HEK293 (cell line): ENCODE measurements at regions not wholly inside any gene's neighbourhood (a gene's known extent, or its start where the extent isn't known, plus 50 kb on each side); places are given as distances from the start of the nearest gene placed in this dataset.
A peak's percentile ranks its signal among the peaks of the same experiment; 100 is the strongest.

ENCODE experiments used
- CTCF ChIA-PET: fragments of 350-600 bp; formaldehyde crosslinking; extraction: SDS; loops from one replicate; lab custom pipeline; 2021; ENCODE audit warnings: antibody characterized with exemption; lab: Yijun Ruan, JAX
- POLR2A ChIA-PET: fragments of 300-600 bp; formaldehyde crosslinking; extraction: SDS; loops from one replicate; lab custom pipeline; 2020; ENCODE audit warnings: antibody characterized with exemption, inconsistent platforms; lab: Yijun Ruan, JAX
- H3K27ac ChIP-seq: fragments of 200-500 bp; sonication (Bioruptor generic); 2 replicates; pipeline ENCODE4 v1.5.1; 2014; ENCODE audit warnings: low read depth, low read length, control low read depth, inconsistent platforms; ENCODE audit errors: extremely low read depth
- H3K36me3 ChIP-seq, 2 experiments: fragments of 200-500 bp in 1 of 2; sonication (Bioruptor generic) in 1 of 2; 1 replicate in 1 of 2; 2 replicates in 1 of 2; pipeline ENCODE4 v1.5.1; 2014 to 2017; ENCODE audit warnings: inconsistent platforms in 2 of 2, low read length in 2 of 2; ENCODE audit not compliant: control insufficient read depth in 2 of 2, insufficient read depth in 1 of 2
- H3K4me1 ChIP-seq: fragments of 200-500 bp; sonication (Bioruptor generic); 2 replicates; pipeline ENCODE4 v1.5.1; 2014; ENCODE audit warnings: mild to moderate bottlenecking, low read length, inconsistent platforms; ENCODE audit not compliant: control insufficient read depth, insufficient read depth
- H3K4me3 ChIP-seq: 2 replicates; pipeline ENCODE4 v1.5.1; 2011; ENCODE audit warnings: low read depth, mild to moderate bottlenecking, control low read depth, low read length, moderate library complexity
- H3K9me3 ChIP-seq: fragments of 200-500 bp; sonication (Bioruptor generic); 2 replicates; pipeline ENCODE4 v1.5.1; 2014; ENCODE audit warnings: low read depth, low read length, inconsistent platforms; ENCODE audit not compliant: control insufficient read depth, insufficient read depth
- BCL11A ChIP-seq: fragments of 450-650 bp; formaldehyde crosslinking; IDR thresholded peaks from 2 replicates; pipeline ENCODE4 v1.5.1; 2016; ENCODE audit warnings: low read depth, missing biosample characterization, missing genetic modification characterization
- GLI4 ChIP-seq: fragments of 450-650 bp; formaldehyde crosslinking; IDR thresholded peaks from 2 replicates; pipeline ENCODE4 v1.5.1; 2016; ENCODE audit warnings: missing biosample characterization, missing genetic modification characterization
- KLF9 ChIP-seq: fragments of 450-650 bp; formaldehyde crosslinking; IDR thresholded peaks from 2 replicates; pipeline ENCODE4 v1.5.1; 2016; ENCODE audit warnings: missing biosample characterization, missing genetic modification characterization, low read depth
- SP2 ChIP-seq: fragments of 450-650 bp; formaldehyde crosslinking; IDR thresholded peaks from 2 replicates; pipeline ENCODE4 v1.5.1; 2016; ENCODE audit warnings: missing biosample characterization, missing genetic modification characterization
- SP3 ChIP-seq: fragments of 450-650 bp; formaldehyde crosslinking; IDR thresholded peaks from 2 replicates; pipeline ENCODE4 v1.5.1; 2016; ENCODE audit warnings: missing biosample characterization, missing genetic modification characterization
- SP7 ChIP-seq: fragments of 450-650 bp; formaldehyde crosslinking; IDR thresholded peaks from 2 replicates; pipeline ENCODE4 v1.5.1; 2016; ENCODE audit warnings: missing biosample characterization, missing genetic modification characterization
- YY1 ChIP-seq: fragments of 450-650 bp; formaldehyde crosslinking; IDR thresholded peaks from 2 replicates; pipeline ENCODE4 v1.5.1; 2018; ENCODE audit warnings: missing biosample characterization, missing genetic modification characterization
- ZBTB17 ChIP-seq: fragments of 450-650 bp; formaldehyde crosslinking; IDR thresholded peaks from 2 replicates; pipeline ENCODE4 v1.5.1; 2016; ENCODE audit warnings: missing biosample characterization, missing genetic modification characterization
- ZBTB20 ChIP-seq: fragments of 450-650 bp; formaldehyde crosslinking; IDR thresholded peaks from 2 replicates; pipeline ENCODE4 v1.5.1; 2016; ENCODE audit warnings: missing biosample characterization, missing genetic modification characterization
- ZBTB8A ChIP-seq: fragments of 450-650 bp; formaldehyde crosslinking; IDR thresholded peaks from 2 replicates; pipeline ENCODE4 v1.5.1; 2016; ENCODE audit warnings: missing biosample characterization, missing genetic modification characterization
- ZIC2 ChIP-seq: fragments of 450-650 bp; formaldehyde crosslinking; IDR thresholded peaks from 2 replicates; pipeline ENCODE4 v1.5.1; 2016; ENCODE audit warnings: missing biosample characterization, missing genetic modification characterization
- ZNF2 ChIP-seq: fragments of 450-650 bp; formaldehyde crosslinking; IDR thresholded peaks from 2 replicates; pipeline ENCODE4 v1.5.1; 2016; ENCODE audit warnings: missing biosample characterization, missing genetic modification characterization
- ZNF239 ChIP-seq: fragments of 450-650 bp; formaldehyde crosslinking; IDR thresholded peaks from 2 replicates; pipeline ENCODE4 v1.5.1; 2016; ENCODE audit warnings: missing biosample characterization, missing genetic modification characterization
- ZNF266 ChIP-seq: fragments of 450-650 bp; formaldehyde crosslinking; IDR thresholded peaks from 2 replicates; pipeline ENCODE4 v1.5.1; 2016; ENCODE audit warnings: missing biosample characterization, missing genetic modification characterization, low read depth
- ZNF394 ChIP-seq: fragments of 450-650 bp; formaldehyde crosslinking; IDR thresholded peaks from 2 replicates; pipeline ENCODE4 v1.5.1; 2016; ENCODE audit warnings: missing biosample characterization, missing genetic modification characterization, mild to moderate bottlenecking, moderate library complexity, borderline replicate concordance
- ZNF747 ChIP-seq: fragments of 450-650 bp; formaldehyde crosslinking; IDR thresholded peaks from 2 replicates; pipeline ENCODE4 v1.5.1; 2016; ENCODE audit warnings: missing biosample characterization, missing genetic modification characterization
- TF ChIP-seq, protein P1 (sequence below): fragments of 450-650 bp; formaldehyde crosslinking; IDR thresholded peaks from 2 replicates; pipeline ENCODE4 v1.5.1; 2017; ENCODE audit warnings: missing biosample characterization, missing genetic modification characterization
- TF ChIP-seq, protein P2 (sequence below): fragments of 450-650 bp; formaldehyde crosslinking; IDR thresholded peaks from 2 replicates; pipeline ENCODE4 v1.5.1; 2017; ENCODE audit warnings: missing biosample characterization, missing genetic modification characterization
- TF ChIP-seq, protein P3 (sequence below): fragments of 450-650 bp; formaldehyde crosslinking; IDR thresholded peaks from 2 replicates; pipeline ENCODE4 v1.5.1; 2016; ENCODE audit warnings: missing biosample characterization, missing genetic modification characterization, borderline replicate concordance
- TF ChIP-seq, protein P4 (sequence below): fragments of 450-650 bp; formaldehyde crosslinking; IDR thresholded peaks from 2 replicates; pipeline ENCODE4; 2016; ENCODE audit warnings: missing biosample characterization, missing genetic modification characterization
- TF ChIP-seq, protein P5 (sequence below): fragments of 450-650 bp; formaldehyde crosslinking; IDR thresholded peaks from 2 replicates; pipeline ENCODE4 v1.5.1; 2016; ENCODE audit warnings: missing biosample characterization, missing genetic modification characterization, low read depth

DNA sequence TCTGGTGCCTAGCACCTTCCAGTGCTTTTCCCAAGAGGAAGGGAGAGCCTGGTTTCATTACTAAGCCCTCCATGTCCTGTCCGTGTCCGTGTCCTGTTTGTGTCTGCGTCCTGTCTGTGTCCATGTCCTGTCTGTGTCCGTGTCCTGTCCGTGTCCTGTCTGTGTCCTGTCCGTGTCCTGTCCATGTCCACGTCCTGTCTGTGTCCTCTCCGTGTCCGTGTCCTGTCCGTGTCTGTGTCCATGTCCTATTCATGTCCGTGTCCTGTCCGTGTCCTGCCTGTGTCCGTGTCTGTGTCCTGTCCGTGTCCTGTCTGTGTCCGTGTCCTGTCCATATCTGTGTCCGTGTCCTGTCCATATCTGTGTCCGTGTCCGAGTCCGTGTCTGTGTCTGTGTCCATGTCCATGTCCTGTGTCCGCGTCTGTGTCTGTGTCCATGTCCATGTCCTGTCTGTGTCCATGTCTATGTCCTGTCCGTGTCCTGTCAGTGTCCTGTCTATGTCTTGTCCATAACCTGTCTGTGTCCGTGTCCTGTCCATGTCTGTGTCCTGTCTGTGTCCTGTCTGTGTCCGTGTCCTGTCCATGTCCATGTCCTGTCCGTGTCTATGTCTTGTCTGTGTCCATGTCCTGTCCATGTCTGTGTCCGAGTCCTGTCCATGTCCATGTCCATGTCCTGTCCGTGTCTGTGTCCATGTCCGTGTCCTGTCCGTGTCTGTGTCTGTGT, 54.4 kb upstream of the BHLHE23 start:
- Histone ChIP-seq H3K4me3 (no peak overlapping the region), H3K27ac (no peak overlapping the region), H3K36me3 (no peaks in the 10 kb centered on the region), H3K4me1 (no peaks in the 10 kb centered on the region), H3K9me3 (no peaks in the 10 kb centered on the region)
- TF ChIP-seq YY1 (tag by site-specific recombination) (no peak), ZNF394 (no peak), ZIC2 (tag by site-specific recombination) (no peak), SP3 (tag by site-specific recombination) (no peak), GLI4 (tag by site-specific recombination) (no peak), ZNF239 (tag by site-specific recombination) (no peak)
- TF ChIP-seq, protein P1, sequence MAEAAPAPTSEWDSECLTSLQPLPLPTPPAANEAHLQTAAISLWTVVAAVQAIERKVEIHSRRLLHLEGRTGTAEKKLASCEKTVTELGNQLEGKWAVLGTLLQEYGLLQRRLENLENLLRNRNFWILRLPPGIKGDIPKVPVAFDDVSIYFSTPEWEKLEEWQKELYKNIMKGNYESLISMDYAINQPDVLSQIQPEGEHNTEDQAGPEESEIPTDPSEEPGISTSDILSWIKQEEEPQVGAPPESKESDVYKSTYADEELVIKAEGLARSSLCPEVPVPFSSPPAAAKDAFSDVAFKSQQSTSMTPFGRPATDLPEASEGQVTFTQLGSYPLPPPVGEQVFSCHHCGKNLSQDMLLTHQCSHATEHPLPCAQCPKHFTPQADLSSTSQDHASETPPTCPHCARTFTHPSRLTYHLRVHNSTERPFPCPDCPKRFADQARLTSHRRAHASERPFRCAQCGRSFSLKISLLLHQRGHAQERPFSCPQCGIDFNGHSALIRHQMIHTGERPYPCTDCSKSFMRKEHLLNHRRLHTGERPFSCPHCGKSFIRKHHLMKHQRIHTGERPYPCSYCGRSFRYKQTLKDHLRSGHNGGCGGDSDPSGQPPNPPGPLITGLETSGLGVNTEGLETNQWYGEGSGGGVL (tag by site-specific recombination), result no peak
- TF ChIP-seq, protein P2, sequence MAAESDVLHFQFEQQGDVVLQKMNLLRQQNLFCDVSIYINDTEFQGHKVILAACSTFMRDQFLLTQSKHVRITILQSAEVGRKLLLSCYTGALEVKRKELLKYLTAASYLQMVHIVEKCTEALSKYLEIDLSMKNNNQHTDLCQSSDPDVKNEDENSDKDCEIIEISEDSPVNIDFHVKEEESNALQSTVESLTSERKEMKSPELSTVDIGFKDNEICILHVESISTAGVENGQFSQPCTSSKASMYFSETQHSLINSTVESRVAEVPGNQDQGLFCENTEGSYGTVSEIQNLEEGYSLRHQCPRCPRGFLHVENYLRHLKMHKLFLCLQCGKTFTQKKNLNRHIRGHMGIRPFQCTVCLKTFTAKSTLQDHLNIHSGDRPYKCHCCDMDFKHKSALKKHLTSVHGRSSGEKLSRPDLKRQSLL (tag by site-specific recombination), result no peak
- CTCF ChIA-PET, result no interaction called here
- POLR2A ChIA-PET, result no interaction called here

DNA sequence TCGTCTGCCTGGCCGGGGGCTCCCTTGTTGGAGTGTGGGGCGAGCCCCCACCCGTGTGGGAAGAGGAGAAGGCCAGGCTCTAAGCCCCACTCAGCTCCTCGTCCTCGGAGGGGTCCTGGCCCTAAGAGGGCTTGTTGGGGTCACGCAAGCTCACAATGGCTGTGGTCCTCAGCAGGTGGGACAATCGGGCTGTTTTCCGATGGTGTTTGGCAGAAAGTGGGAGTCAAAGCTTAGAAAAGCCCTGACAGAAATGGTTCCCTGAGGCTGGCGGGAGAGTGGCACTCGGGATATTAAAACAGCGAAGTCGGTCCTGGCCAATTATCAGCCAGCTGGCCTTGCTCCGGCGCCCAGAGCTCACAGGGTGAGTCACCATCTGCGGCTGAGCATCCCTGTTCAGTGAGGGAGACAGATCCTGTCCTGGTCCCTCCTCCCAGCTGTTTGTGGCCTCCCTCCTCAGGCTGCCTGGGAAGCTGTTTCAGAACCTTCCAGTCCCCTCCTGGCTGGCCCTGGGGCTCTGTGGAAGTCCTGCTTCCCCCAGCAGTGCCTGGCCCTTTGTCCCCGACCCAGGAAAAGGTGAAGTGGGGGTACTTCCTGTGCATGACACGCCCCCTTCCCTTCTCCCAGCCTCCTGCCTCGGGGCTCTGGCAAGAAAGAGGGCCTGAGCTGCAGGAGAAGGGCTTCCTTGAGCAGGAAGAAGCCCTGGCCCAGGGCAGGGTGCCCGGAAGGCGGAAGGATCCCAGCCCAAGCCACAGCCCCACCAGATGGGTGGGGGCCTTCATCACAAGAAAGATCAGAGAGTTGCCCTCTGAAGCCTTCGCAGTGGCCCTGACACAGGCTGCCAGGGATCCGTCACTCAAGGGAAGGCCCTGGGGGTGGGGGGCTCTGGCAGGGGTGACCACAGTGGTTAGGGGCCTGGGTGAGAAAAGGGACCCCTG, 53.6 kb upstream of the BHLHE23 start:
- ChIA-PET CTCF (interaction anchor here (0.8 kb wide), 2 partner anchors 122 to 154 kb away, joined by 3 read pairs; no protein-coding TSS in a partner anchor), POLR2A (no interaction called here)
- Histone ChIP-seq H3K27ac (no peak overlapping the region), H3K9me3 (no peaks in the 10 kb centered on the region), H3K36me3 (no peaks in the 10 kb centered on the region), H3K4me1 (no peaks in the 10 kb centered on the region), H3K4me3 (no peak overlapping the region)
- TF ChIP-seq SP2 (tag by site-specific recombination) (peak; percentile 20; the same call in 1 of the 2 replicates), ZNF747 (no peak), ZBTB20 (tag by site-specific recombination) (no peak), ZBTB8A (no peak), ZNF266 (tag by site-specific recombination) (no peak), BCL11A (tag by site-specific recombination) (no peak), SP7 (tag by site-specific recombination) (0 out of 2 replicates have a peak, but pooled peaks have one; percentile 17), ZBTB17 (tag by site-specific recombination) (peak; percentile 24; the same call in 1 of the 2 replicates), KLF9 (tag by site-specific recombination) (peak; percentile 44; the same call in 1 of the 2 replicates), ZNF2 (tag by site-specific recombination) (no peak)
- TF ChIP-seq, protein P3, sequence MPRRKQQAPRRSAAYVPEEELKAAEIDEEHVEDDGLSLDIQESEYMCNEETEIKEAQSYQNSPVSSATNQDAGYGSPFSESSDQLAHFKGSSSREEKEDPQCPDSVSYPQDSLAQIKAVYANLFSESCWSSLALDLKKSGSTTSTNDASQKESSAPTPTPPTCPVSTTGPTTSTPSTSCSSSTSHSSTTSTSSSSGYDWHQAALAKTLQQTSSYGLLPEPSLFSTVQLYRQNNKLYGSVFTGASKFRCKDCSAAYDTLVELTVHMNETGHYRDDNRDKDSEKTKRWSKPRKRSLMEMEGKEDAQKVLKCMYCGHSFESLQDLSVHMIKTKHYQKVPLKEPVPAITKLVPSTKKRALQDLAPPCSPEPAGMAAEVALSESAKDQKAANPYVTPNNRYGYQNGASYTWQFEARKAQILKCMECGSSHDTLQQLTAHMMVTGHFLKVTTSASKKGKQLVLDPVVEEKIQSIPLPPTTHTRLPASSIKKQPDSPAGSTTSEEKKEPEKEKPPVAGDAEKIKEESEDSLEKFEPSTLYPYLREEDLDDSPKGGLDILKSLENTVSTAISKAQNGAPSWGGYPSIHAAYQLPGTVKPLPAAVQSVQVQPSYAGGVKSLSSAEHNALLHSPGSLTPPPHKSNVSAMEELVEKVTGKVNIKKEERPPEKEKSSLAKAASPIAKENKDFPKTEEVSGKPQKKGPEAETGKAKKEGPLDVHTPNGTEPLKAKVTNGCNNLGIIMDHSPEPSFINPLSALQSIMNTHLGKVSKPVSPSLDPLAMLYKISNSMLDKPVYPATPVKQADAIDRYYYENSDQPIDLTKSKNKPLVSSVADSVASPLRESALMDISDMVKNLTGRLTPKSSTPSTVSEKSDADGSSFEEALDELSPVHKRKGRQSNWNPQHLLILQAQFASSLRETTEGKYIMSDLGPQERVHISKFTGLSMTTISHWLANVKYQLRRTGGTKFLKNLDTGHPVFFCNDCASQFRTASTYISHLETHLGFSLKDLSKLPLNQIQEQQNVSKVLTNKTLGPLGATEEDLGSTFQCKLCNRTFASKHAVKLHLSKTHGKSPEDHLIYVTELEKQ (tag by site-specific recombination), result no peak
- TF ChIP-seq, protein P4, sequence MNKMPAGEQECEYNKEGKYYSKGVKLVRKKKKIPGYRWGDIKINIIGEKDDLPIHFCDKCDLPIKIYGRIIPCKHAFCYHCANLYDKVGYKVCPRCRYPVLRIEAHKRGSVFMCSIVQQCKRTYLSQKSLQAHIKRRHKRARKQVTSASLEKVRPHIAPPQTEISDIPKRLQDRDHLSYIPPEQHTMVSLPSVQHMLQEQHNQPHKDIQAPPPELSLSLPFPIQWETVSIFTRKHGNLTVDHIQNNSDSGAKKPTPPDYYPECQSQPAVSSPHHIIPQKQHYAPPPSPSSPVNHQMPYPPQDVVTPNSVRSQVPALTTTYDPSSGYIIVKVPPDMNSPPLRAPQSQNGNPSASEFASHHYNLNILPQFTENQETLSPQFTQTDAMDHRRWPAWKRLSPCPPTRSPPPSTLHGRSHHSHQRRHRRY (tag by site-specific recombination), result no peak
- TF ChIP-seq, protein P1 (tag by site-specific recombination), result peak; percentile 24; the same call in 1 of the 2 replicates
- TF ChIP-seq, protein P5, sequence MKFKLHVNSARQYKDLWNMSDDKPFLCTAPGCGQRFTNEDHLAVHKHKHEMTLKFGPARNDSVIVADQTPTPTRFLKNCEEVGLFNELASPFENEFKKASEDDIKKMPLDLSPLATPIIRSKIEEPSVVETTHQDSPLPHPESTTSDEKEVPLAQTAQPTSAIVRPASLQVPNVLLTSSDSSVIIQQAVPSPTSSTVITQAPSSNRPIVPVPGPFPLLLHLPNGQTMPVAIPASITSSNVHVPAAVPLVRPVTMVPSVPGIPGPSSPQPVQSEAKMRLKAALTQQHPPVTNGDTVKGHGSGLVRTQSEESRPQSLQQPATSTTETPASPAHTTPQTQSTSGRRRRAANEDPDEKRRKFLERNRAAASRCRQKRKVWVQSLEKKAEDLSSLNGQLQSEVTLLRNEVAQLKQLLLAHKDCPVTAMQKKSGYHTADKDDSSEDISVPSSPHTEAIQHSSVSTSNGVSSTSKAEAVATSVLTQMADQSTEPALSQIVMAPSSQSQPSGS (tag by site-specific recombination), result no peak
